ENCODE measurements at regions not wholly inside any gene's neighbourhood (a gene's known extent, or its start where the extent isn't known, plus 50 kb on each side); places are given as distances from the start of the nearest gene placed in this dataset.

GRCh38 chr11:92890846-92891245, 78.6 kb upstream of the MTNR1B start:
- DNase-seq, result no peak

DNA sequence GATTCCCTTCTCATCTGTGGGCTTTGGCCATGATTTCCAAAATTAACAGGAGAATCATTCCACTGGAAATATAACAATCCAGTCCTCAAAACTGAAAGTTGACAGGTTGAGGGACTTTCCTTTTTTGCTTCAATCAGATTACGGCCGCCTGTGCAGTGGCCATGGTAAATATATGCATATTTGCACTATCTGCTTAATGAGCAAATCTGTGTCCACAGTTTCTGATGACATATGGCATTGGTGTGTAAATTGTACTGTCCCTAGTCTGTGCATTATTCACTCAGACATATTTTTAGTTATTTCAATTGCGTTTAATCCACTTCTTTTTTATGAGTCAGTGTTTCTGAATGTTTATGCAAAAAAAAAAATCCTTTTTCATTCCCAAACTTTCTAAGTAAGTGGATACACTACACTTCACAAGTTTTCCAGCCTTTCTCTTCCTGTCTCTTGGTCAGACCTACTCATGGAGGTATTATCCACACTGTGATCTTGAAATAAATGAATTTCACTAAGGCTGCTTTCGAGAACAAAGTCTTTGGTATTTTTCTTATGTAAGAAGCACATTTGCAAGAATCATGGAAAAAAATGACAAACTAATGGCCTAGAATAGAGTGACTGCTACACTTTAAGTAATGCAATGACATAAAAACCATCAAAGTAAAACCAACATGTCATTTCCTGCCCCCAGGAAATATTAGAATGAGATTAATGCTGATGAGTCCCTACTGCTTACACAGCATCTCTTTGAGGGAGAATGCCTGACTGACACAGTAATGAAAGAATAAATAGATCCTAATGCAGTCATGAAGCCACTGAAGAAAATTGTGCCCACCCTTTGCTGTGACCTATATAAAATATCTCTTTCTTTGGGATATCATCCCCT, 76.4 kb upstream of the MTNR1B start:
- no peak for DNase-seq

DNA sequence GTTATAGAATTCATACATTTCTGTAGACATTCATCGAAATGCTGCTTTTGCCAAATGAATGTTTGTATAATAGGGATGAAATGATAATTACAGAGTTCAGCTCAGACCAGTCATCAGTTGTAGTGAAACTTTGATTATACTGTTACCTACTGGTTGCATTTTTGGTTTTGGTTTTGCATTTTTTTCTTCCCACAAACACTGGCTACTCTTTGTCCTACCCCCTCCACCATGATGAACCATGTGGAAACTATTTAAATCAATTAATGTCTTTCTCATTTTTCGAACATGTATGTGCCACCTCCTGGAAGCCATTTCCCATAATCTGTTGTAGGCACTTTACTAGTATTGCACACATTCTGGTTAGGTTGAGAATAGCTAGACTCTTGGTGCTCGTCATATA, 75.3 kb upstream of the MTNR1B start:
- no peak for DNase-seq

DNA sequence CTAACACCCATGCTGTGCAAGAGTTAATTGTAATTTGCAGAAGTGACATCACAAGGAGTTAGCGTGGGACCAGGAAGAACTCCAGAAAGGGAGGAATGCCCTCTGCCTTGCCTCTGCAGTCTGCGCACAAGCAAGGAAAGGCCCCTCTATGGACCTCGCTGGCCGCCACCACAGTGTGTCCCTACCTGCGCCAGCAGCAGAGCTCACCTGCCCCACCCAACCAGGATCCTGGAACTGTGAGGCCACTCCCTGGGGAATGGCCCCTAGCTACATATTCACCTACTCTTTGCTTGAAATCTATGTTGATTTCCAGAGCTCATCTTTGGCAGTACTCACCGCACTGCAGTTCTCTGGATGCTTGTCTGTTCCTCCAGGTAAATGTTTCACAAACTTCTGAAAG, 72.0 kb upstream of the MTNR1B start:
- DNase-seq, result no peak

DNA sequence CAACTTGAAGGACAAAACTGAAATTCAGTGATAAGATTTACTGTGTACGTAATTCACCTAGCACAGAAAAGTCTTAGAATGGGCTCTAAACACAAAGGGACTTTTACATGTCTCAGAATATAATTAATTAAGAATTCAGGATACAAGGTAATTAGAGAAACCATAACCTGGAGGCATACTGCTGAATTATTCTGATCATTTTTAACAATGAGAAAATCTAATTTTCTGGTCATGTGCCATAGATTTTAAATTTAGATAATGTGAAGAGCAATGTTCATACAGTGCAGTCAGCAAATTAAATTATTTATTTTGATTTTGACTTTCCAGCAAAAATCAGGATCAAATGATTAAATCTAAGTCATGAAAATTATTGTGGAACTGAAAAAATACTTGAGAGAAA, 67.0 kb upstream of the MTNR1B start:
- no peak for DNase-seq

DNA sequence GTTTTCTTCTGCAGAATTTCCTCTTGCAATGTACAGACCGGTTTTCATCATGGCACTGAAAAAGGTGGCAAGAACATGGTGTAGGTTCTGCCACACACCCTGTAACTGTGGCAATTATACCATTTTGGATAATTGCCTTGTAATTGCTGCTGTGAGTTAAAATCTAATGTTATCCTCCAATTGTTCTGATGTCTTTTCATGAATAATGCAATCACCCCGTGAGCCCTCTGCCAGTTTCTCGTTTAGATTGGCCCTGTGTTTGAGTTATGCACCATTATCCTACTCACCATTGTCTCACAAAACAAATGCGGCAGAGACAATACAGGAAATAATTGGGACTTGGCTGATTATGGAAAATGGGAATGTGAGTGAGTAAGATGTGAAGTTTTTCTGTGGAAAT, 61.8 kb upstream of the MTNR1B start:
- DNase-seq, result no peak

GRCh38 chr11:92909214-92909613, 60.2 kb upstream of the MTNR1B start:
- DNase-seq, result no peak

- no peak for DNase-seq
Measured at GRCh38 chr11:92911478-92911877, 58.0 kb upstream of the MTNR1B start.

DNA sequence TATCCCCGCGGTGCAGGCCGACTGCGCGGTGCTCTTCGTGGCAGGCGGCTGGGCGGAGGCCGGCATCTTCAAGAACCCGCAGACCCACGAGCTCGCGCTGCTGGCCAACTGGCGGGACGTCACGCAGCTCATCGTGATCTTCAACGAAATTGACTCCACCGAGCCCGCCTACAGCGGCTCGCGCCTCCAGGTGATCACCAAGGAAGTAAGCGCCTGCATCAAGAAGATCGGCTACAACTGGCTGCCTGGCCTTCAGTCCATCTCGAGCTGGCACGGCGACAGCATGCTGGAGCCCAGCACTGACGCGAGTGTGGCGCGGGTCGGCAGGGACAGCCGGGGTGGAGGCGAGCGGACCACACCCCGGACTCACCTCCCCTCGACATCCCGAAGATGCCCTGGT, 53.9 kb upstream of the MTNR1B start:
- no peak for DNase-seq

DNA sequence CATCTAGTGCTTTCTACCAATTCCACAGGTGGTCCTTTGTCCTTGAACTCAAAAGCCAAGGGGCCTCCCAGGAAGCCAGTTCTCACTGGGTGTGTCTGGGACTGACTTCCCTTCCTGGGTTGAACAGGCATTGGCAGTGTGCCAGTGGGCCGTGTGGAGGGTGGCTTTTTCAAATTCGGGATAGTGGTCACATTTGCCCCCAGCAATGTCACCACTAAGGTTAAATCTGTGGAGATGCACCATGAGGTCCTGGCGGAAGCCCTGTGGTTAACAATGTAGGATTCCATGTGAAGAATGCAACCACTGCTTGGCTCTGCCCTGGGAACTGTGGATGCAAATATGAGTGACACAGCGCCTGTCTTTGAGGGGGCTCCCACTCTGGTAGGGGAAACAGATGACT, 53.2 kb upstream of the MTNR1B start:
- DNase-seq, result no peak

DNA sequence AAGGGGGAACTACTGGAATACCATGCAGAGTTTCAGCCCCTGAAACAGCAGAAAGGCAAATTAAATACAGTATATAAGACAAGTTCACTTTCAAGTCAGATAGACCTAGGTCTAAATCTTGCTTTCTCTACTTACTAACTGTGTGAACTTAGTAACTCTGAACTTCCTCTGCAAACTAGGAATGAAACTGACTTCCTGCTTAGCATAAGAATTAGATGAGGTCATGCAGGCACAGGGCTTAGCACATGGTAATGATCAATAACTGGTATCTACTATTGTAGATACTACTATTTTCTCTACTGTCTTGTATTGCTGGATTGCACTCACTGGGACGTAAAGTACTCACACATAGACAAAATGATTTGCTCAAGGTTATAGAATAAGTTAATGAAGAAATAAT, 51.5 kb upstream of the MTNR1B start:
- DNase-seq, result no peak

GRCh38 chr11:92919048-92919447, 50.4 kb upstream of the MTNR1B start:
- DNase-seq, result no peak

Data from SW 1271 (cell line).